IMR-90 (cell line): ENCODE measurements at regions not wholly inside any gene's neighbourhood (a gene's known extent, or its start where the extent isn't known, plus 50 kb on each side); places are given as distances from the start of the nearest gene placed in this dataset.

Experiments
- ATAC-seq: fragments of 200-7000 bp; cut with Tn5 transposase; 2 replicates; pipeline ENCODE4 v1.9.1; 2020; ENCODE audit warnings: low read depth, mild to moderate bottlenecking, moderate library complexity
- BruUV-seq: library from RNA; stranded (reverse); fragments of 400-500 nt; replicated peaks from 2 replicates; lab custom pipeline; 2021; lab: Mats Ljungman, UMichigan
- CTCF ChIA-PET: fragments of 300-600 bp; formaldehyde crosslinking; extraction: SDS; loops from one replicate; lab custom pipeline; 2021; ENCODE audit warnings: antibody characterized with exemption; lab: Yijun Ruan, JAX
- POLR2A ChIA-PET: fragments of 300-600 bp; sonication (Branson Sonifier 250); formaldehyde crosslinking; loops from one replicate; lab custom pipeline; 2022; ENCODE audit warnings: antibody characterized with exemption; ENCODE audit not compliant: unreplicated experiment; lab: Charles Lee
- DNase-seq: peaks from one replicate; pipeline ENCODE4 v3.0.0; 2013
- H2AFZ ChIP-seq: replicated peaks from 2 replicates; pipeline ENCODE3; 2013; ENCODE audit warnings: low read length, mild to moderate bottlenecking; ENCODE audit not compliant: poor library complexity
- H2AK5ac ChIP-seq: 2 replicates; pipeline ENCODE4 v1.6.1; 2013; ENCODE audit warnings: low read depth, low read length, inconsistent platforms
- H2AK9ac ChIP-seq: replicated peaks from 2 replicates; pipeline ENCODE3; 2013; ENCODE audit warnings: mild to moderate bottlenecking, low read depth, low read length, moderate library complexity; ENCODE audit not compliant: poor library complexity
- H2BK120ac ChIP-seq: 2 replicates; pipeline ENCODE4 v1.6.1; 2013; ENCODE audit warnings: low read depth, low read length, inconsistent platforms
- H2BK15ac ChIP-seq: 3 replicates; pipeline ENCODE4 v1.6.1; 2013; ENCODE audit warnings: low read depth, low read length, inconsistent platforms
- H2BK20ac ChIP-seq: 2 replicates; pipeline ENCODE4 v1.6.1; 2013; ENCODE audit warnings: low read depth, mild to moderate bottlenecking, inconsistent platforms, low read length, moderate library complexity
- H2BK5ac ChIP-seq: 2 replicates; pipeline ENCODE4 v1.6.1; 2013; ENCODE audit warnings: mild to moderate bottlenecking, low read depth, low read length, inconsistent platforms; ENCODE audit not compliant: poor library complexity, severe bottlenecking
- H3K14ac ChIP-seq: replicated peaks from 2 replicates; pipeline ENCODE4 v1.6.1; 2013; ENCODE audit warnings: low read depth, low read length, inconsistent platforms
- H3K18ac ChIP-seq: 2 replicates; pipeline ENCODE4 v1.6.1; 2013; ENCODE audit warnings: low read depth, low read length, control low read depth
- H3K23ac ChIP-seq: 2 replicates; pipeline ENCODE4 v1.6.1; 2013; ENCODE audit warnings: low read depth, low read length, inconsistent platforms
- H3K27ac ChIP-seq: 2 replicates; pipeline ENCODE4 v1.5.1; 2013; ENCODE audit warnings: mild to moderate bottlenecking, control low read depth, low read length; ENCODE audit not compliant: insufficient read depth
- H3K27me3 ChIP-seq: 2 replicates; pipeline ENCODE4 v1.6.1; 2013; ENCODE audit warnings: low read length; ENCODE audit not compliant: control insufficient read depth, insufficient read depth
- H3K36me3 ChIP-seq: 2 replicates; pipeline ENCODE4 v1.6.1; 2013; ENCODE audit warnings: low read length, mixed read lengths; ENCODE audit not compliant: control insufficient read depth, insufficient read depth
- H3K4ac ChIP-seq: 2 replicates; pipeline ENCODE4 v1.6.1; 2013; ENCODE audit warnings: low read depth, low read length, inconsistent platforms
- H3K4me1 ChIP-seq: 2 replicates; pipeline ENCODE4 v1.6.1; 2013; ENCODE audit warnings: low read length, mixed read lengths; ENCODE audit not compliant: control insufficient read depth, insufficient read depth
- H3K4me2 ChIP-seq: 2 replicates; pipeline ENCODE4 v1.6.1; 2013; ENCODE audit warnings: low read depth, mild to moderate bottlenecking, control low read depth, low read length, moderate library complexity
- H3K4me3 ChIP-seq: 2 replicates; pipeline ENCODE4 v1.5.1; 2013; ENCODE audit warnings: low read depth, mild to moderate bottlenecking, control low read depth, low read length, moderate library complexity; ENCODE audit not compliant: insufficient read depth
- H3K56ac ChIP-seq: 2 replicates; pipeline ENCODE4 v1.6.1; 2013; ENCODE audit warnings: low read length, inconsistent platforms; ENCODE audit not compliant: insufficient read depth; ENCODE audit errors: extremely low read depth
- H3K79me1 ChIP-seq, 2 experiments: 2 replicates each; pipeline ENCODE4 v1.6.1; 2013; ENCODE audit warnings: low read length in 2 of 2, inconsistent platforms in 1 of 2, low read depth in 1 of 2
- H3K9ac ChIP-seq: 2 replicates; pipeline ENCODE4 v1.6.1; 2013; ENCODE audit warnings: low read depth, low read length, control low read depth
- H3K9me1 ChIP-seq: 2 replicates; pipeline ENCODE4 v1.6.1; 2013; ENCODE audit warnings: low read length, inconsistent platforms; ENCODE audit not compliant: insufficient read depth
- H3K9me3 ChIP-seq: 2 replicates; pipeline ENCODE4 v1.6.1; 2013; ENCODE audit warnings: low read length; ENCODE audit not compliant: control insufficient read depth, insufficient read depth
- H4K20me1 ChIP-seq: 2 replicates; pipeline ENCODE4 v1.6.1; 2013; ENCODE audit warnings: low read length, inconsistent platforms; ENCODE audit not compliant: insufficient read depth
- H4K5ac ChIP-seq: 2 replicates; pipeline ENCODE4 v1.6.1; 2013; ENCODE audit warnings: mild to moderate bottlenecking, low read depth, low read length, control low read depth
- H4K8ac ChIP-seq, 2 experiments: 2 replicates each; pipeline ENCODE4 v1.6.1; 2013; ENCODE audit warnings: low read depth in 2 of 2, low read length in 2 of 2, control low read depth in 1 of 2, inconsistent platforms in 1 of 2
- H4K91ac ChIP-seq: 2 replicates; pipeline ENCODE4 v1.6.1; 2013; ENCODE audit warnings: low read depth, low read length, inconsistent platforms; ENCODE audit not compliant: insufficient read depth
- RCOR1 ChIP-seq: IDR thresholded peaks from 2 replicates; pipeline ENCODE4 v1.6.1; 2012; ENCODE audit warnings: mild to moderate bottlenecking, low read length, improper control_type of control experiment; ENCODE audit not compliant: insufficient replicate concordance
- WGBS, 2 experiments: methylation state at CpG; one replicate each; pipeline versions ENCODE4 v1.1.5 to v1.1.7; 2013; ENCODE audit warnings: missing lambda C conversion rate in 2 of 2; ENCODE audit not compliant: insufficient read length in 1 of 2; ENCODE audit errors: extremely low coverage in 2 of 2; 5-methylcytosine and 5-hydroxymethylcytosine counted together
- dilution Hi-C: fragments of 300-500 bp; cut with HindIII; formaldehyde crosslinking; loops from one replicate; pipeline ENCODE4 v1.14.3; 2018; ENCODE audit warnings: low sequenced_read_pairs; ENCODE audit not compliant: unreplicated experiment
- in situ Hi-C: fragments of 300-500 bp; cut with MboI; formaldehyde crosslinking; loops from 3 replicates; pipeline ENCODE4 v1.14.3; 2019; ENCODE audit warnings: low sequenced_read_pairs, inconsistent platforms, mixed read lengths
- intact Hi-C: fragments of 100-400 bp; cut with micrococcal nuclease; formaldehyde crosslinking; loops from 2 replicates; pipeline ENCODE4 v1.10.0; 2022

GRCh38 chr3:180322829-180323228 lies 279.1 kb upstream of the TTC14 start:
- H3K9me3 ChIP-seq: no peaks in the 10 kb centered on the region; the same call in 1 of the 2 replicates
- WGBS, 2 experiments: 77% methylated on average over 3 of the region's 12 CpGs; no CpG with 5 or more reads in 1 of the 2 experiments
- H3K23ac ChIP-seq: no peak overlapping the region
- no peak overlapping the region for H2BK15ac ChIP-seq
- no peak overlapping the region for H3K14ac ChIP-seq
- H3K79me1 ChIP-seq: no peaks in the 10 kb centered on the region
- dilution Hi-C loops: no loop called here
- ATAC-seq: no peak
- TF ChIP-seq RCOR1: no peak
- H3K27ac ChIP-seq: no peak overlapping the region
- no peak overlapping the region for H2BK120ac ChIP-seq
- CTCF ChIA-PET: no interaction called here
- no peaks in the 10 kb centered on the region for H3K27me3 ChIP-seq
- H3K18ac ChIP-seq: no peak overlapping the region
- H3K9me1 ChIP-seq: no peaks in the 10 kb centered on the region
- H4K8ac ChIP-seq: no peak overlapping the region
- no peak overlapping the region for H3K9ac ChIP-seq
- no peaks in the 10 kb centered on the region for H3K36me3 ChIP-seq
- no peak overlapping the region for H3K56ac ChIP-seq
- H2AK5ac ChIP-seq: no peak overlapping the region
- no peak for DNase-seq
- no peak overlapping the region for H2BK5ac ChIP-seq
- POLR2A ChIA-PET: no interaction called here
- H4K5ac ChIP-seq: no peak overlapping the region
- no TSS peak for BruUV-seq
- in situ Hi-C loops: no loop called here
- H4K91ac ChIP-seq: no peak overlapping the region
- no peak overlapping the region for H3K4me2 ChIP-seq
- H2AFZ ChIP-seq: no peak overlapping the region
- no peak overlapping the region for H3K4me3 ChIP-seq
- H3K4ac ChIP-seq: no peak overlapping the region
- no peak overlapping the region for H2AK9ac ChIP-seq
- intact Hi-C loops: no loop called here
- H4K20me1 ChIP-seq: no peaks in the 10 kb centered on the region
- peaks cover 2% of the 10 kb centered on the region; the same call in 1 of the 2 replicates for H3K4me1 ChIP-seq
- no peak overlapping the region for H2BK20ac ChIP-seq
